Activated naive CD8-positive, alpha-beta T cell treated with anti-CD3 and anti-CD28 coated beads, Interleukin-2, amount 10 ng/mL, durations not matched to agents 7 days and 5 days (primary cell): ENCODE measurements at regions not wholly inside any gene's neighbourhood (a gene's known extent, or its start where the extent isn't known, plus 50 kb on each side); places are given as distances from the start of the nearest gene placed in this dataset.

Source experiments
- ATAC-seq: fragments of 150-1000 bp; cut with Tn5 transposase; one replicate; pipeline ENCODE4 v1.10.0; 2021; ENCODE audit warnings: low read depth, moderate library complexity
- POLR2A ChIA-PET: fragments of 350-600 bp; sonication (Branson Sonifier 250); formaldehyde crosslinking; loops from one replicate; lab custom pipeline; 2021; ENCODE audit warnings: antibody characterized with exemption; lab: Charles Lee
- DNase-seq: peaks from one replicate; pipeline ENCODE4 v3.0.0; 2021
- H3K27ac Mint-ChIP-seq: one replicate; pipeline ENCODE4 v1.8.0; 2022; ENCODE audit warnings: mild to moderate bottlenecking, mixed read lengths
- H3K27me3 Mint-ChIP-seq: one replicate; pipeline ENCODE4 v1.8.0; 2022; ENCODE audit warnings: mild to moderate bottlenecking, moderate library complexity, mixed read lengths
- H3K36me3 Mint-ChIP-seq: one replicate; pipeline ENCODE4 v1.8.0; 2021; ENCODE audit warnings: mild to moderate bottlenecking, mixed read lengths
- H3K4me1 Mint-ChIP-seq: one replicate; pipeline ENCODE4 v1.8.0; 2021; ENCODE audit warnings: mixed read lengths
- H3K4me3 Mint-ChIP-seq: one replicate; pipeline ENCODE4 v1.8.0; 2022; ENCODE audit warnings: mild to moderate bottlenecking, moderate library complexity, mixed read lengths
- H3K9me3 Mint-ChIP-seq: one replicate; pipeline ENCODE4 v1.8.0; 2021; ENCODE audit warnings: mixed read lengths

DNA sequence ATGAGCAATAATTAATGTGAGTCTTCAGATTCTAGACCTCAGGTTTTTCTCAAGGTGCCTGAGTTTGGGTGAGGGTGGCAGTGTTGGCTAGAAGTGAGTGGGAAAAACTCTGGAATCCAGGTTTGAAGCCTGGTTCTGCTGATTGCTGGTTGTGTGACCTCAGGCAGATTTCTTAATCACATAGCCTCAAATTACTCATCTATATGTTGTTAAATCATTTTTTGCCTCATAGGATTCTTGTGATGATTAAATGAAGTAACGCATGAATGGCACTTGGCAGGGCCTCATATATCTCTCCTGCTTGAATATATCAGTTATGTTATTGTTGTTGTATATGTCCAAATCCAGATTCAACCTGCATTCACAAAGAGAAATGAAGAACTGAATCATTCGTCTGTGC is 60.5 kb downstream of the NR2F2 start:
- H3K4me3 Mint-ChIP-seq, result no peak overlapping the region
- no peaks in the 10 kb centered on the region for H3K9me3 Mint-ChIP-seq
- peaks cover 4% of the 10 kb centered on the region for H3K27me3 Mint-ChIP-seq
- no peak overlapping the region for H3K27ac Mint-ChIP-seq
- ATAC-seq, result no peak
- POLR2A ChIA-PET, result no interaction called here
- no peaks in the 10 kb centered on the region for H3K36me3 Mint-ChIP-seq
- no peak for DNase-seq
- H3K4me1 Mint-ChIP-seq, result no peaks in the 10 kb centered on the region

- Mint-ChIP-seq H3K4me3 (no peak overlapping the region), H3K27ac (no peak overlapping the region), H3K9me3 (no peaks in the 10 kb centered on the region), H3K36me3 (no peaks in the 10 kb centered on the region), H3K27me3 (peaks cover 4% of the 10 kb centered on the region), H3K4me1 (no peaks in the 10 kb centered on the region)
- DNase-seq (no peak), ATAC-seq (no peak)
- POLR2A ChIA-PET, result no interaction called here
These were observed 62.1 kb downstream of the NR2F2 start for GRCh38 chr15:96392380-96393208.

- Mint-ChIP-seq H3K9me3 (no peaks in the 10 kb centered on the region), H3K4me1 (no peaks in the 10 kb centered on the region), H3K4me3 (no peak overlapping the region), H3K27ac (no peak overlapping the region), H3K27me3 (peaks cover 4% of the 10 kb centered on the region), H3K36me3 (no peaks in the 10 kb centered on the region)
- no peak for DNase-seq
- POLR2A ChIA-PET, result no interaction called here
- ATAC-seq, result no peak
These were observed 62.7 kb downstream of the NR2F2 start for GRCh38 chr15:96393209-96393513.

GRCh38 chr15:96395687-96396086 is 65.2 kb downstream of the NR2F2 start:
- POLR2A ChIA-PET, result no interaction called here
- H3K27me3 Mint-ChIP-seq, result peaks cover 2% of the 10 kb centered on the region

GRCh38 chr15:96398776-96399175 is 68.3 kb downstream of the NR2F2 start:
- Mint-ChIP-seq H3K4me1 (no peaks in the 10 kb centered on the region), H3K4me3 (no peak overlapping the region), H3K27ac (no peak overlapping the region), H3K36me3 (no peaks in the 10 kb centered on the region), H3K9me3 (no peaks in the 10 kb centered on the region), H3K27me3 (peaks cover 3% of the 10 kb centered on the region)
- ATAC-seq (no peak), DNase-seq (no peak)
- POLR2A ChIA-PET, result no interaction called here

More at GRCh38 chr15:96395687-96396086, 65.2 kb downstream of the NR2F2 start:
- ATAC-seq (no peak), DNase-seq (no peak)
- Mint-ChIP-seq H3K36me3 (no peaks in the 10 kb centered on the region), H3K9me3 (no peaks in the 10 kb centered on the region), H3K4me1 (no peaks in the 10 kb centered on the region), H3K27ac (no peak overlapping the region), H3K4me3 (no peak overlapping the region)

- Mint-ChIP-seq H3K36me3 (no peaks in the 10 kb centered on the region), H3K4me3 (no peak overlapping the region), H3K27ac (no peak overlapping the region), H3K9me3 (no peaks in the 10 kb centered on the region), H3K4me1 (no peaks in the 10 kb centered on the region), H3K27me3 (peaks cover 11% of the 10 kb centered on the region)
- no peak for DNase-seq
- POLR2A ChIA-PET, result no interaction called here
- no peak for ATAC-seq
These were observed 71.9 kb downstream of the NR2F2 start for GRCh38 chr15:96402403-96402802.

GRCh38 chr15:96403071-96403470 is 72.6 kb downstream of the NR2F2 start:
- H3K4me3 Mint-ChIP-seq, result no peak overlapping the region
- POLR2A ChIA-PET, result no interaction called here
- no peaks in the 10 kb centered on the region for H3K4me1 Mint-ChIP-seq
- H3K27ac Mint-ChIP-seq, result no peak overlapping the region
- no peaks in the 10 kb centered on the region for H3K36me3 Mint-ChIP-seq
- peaks cover 17% of the 10 kb centered on the region for H3K27me3 Mint-ChIP-seq
- no peak for ATAC-seq
- H3K9me3 Mint-ChIP-seq, result no peaks in the 10 kb centered on the region
- DNase-seq, result no peak

DNA sequence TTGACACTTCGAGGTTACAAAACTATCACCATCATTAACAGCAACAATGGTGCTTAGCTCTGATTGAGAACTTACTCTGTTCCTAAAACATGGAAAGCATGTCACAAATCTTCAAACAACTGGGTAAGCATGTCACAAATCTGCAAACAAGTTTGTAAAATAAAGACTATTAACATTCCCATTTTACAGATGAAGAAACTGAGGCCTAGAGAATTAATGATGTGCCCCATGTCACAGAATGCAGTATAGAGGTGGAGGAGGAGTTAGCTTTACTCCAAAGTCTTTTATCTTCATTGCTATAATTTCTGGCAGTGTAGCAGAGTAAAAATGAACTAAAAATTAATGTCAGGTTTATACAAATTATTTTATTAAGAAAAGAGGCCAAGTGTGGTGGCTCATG is 73.4 kb downstream of the NR2F2 start:
- peaks cover under 1% of the 10 kb centered on the region for H3K4me1 Mint-ChIP-seq
- H3K27ac Mint-ChIP-seq, result no peak overlapping the region
- no peak for DNase-seq
- no peak overlapping the region for H3K4me3 Mint-ChIP-seq
- peaks cover 22% of the 10 kb centered on the region for H3K27me3 Mint-ChIP-seq
- no peak for ATAC-seq
- no peaks in the 10 kb centered on the region for H3K9me3 Mint-ChIP-seq
- POLR2A ChIA-PET, result no interaction called here
- H3K36me3 Mint-ChIP-seq, result no peaks in the 10 kb centered on the region

GRCh38 chr15:96404560-96404959 is 74.1 kb downstream of the NR2F2 start:
- Mint-ChIP-seq H3K27ac (no peak overlapping the region), H3K27me3 (peaks cover 25% of the 10 kb centered on the region), H3K36me3 (no peaks in the 10 kb centered on the region), H3K4me3 (no peak overlapping the region), H3K9me3 (peaks cover 1% of the 10 kb centered on the region), H3K4me1 (peaks cover 2% of the 10 kb centered on the region)
- POLR2A ChIA-PET, result no interaction called here
- ATAC-seq, result no peak
- DNase-seq, result no peak

GRCh38 chr15:96406291-96406690 is 75.8 kb downstream of the NR2F2 start:
- no peak overlapping the region for H3K27ac Mint-ChIP-seq
- peaks cover 2% of the 10 kb centered on the region for H3K4me1 Mint-ChIP-seq
- no peaks in the 10 kb centered on the region for H3K36me3 Mint-ChIP-seq
- no peak for DNase-seq
- H3K9me3 Mint-ChIP-seq, result peaks cover 1% of the 10 kb centered on the region
- H3K4me3 Mint-ChIP-seq, result no peak overlapping the region
- no peak for ATAC-seq
- peaks cover 40% of the 10 kb centered on the region for H3K27me3 Mint-ChIP-seq
- POLR2A ChIA-PET, result no interaction called here

DNA sequence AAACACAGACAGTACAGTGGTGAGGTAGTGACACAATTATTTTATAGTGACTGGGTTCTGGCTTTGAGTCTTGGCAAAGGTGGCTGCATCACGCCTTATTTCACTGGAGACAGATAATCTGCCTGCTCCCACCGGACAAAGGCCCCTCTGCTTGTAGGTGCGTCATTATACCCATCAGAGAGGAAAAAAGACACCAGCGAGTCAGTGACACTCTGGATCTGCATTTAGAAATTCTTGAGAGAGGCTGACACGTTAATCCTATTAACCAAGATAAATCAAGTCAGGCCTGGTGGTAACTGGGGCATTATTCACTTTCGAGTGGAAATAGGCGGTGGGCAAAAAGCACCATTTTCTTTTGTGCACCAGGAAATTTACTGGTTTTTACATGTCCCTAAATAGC is 76.2 kb downstream of the NR2F2 start:
- Mint-ChIP-seq H3K27ac (no peak overlapping the region), H3K27me3 (peaks cover 44% of the 10 kb centered on the region), H3K36me3 (no peaks in the 10 kb centered on the region), H3K9me3 (peaks cover 1% of the 10 kb centered on the region), H3K4me3 (no peak overlapping the region), H3K4me1 (peaks cover 2% of the 10 kb centered on the region)
- POLR2A ChIA-PET, result no interaction called here
- ATAC-seq (no peak), DNase-seq (no peak)

- no peak for ATAC-seq
- Mint-ChIP-seq H3K27ac (no peak overlapping the region), H3K4me1 (peaks cover 2% of the 10 kb centered on the region), H3K9me3 (peaks cover 1% of the 10 kb centered on the region), H3K36me3 (no peaks in the 10 kb centered on the region), H3K27me3 (peaks cover 49% of the 10 kb centered on the region), H3K4me3 (no peak overlapping the region)
- POLR2A ChIA-PET, result no interaction called here
- DNase-seq, result no peak
These were observed 77.0 kb downstream of the NR2F2 start for GRCh38 chr15:96407482-96407881.

DNA sequence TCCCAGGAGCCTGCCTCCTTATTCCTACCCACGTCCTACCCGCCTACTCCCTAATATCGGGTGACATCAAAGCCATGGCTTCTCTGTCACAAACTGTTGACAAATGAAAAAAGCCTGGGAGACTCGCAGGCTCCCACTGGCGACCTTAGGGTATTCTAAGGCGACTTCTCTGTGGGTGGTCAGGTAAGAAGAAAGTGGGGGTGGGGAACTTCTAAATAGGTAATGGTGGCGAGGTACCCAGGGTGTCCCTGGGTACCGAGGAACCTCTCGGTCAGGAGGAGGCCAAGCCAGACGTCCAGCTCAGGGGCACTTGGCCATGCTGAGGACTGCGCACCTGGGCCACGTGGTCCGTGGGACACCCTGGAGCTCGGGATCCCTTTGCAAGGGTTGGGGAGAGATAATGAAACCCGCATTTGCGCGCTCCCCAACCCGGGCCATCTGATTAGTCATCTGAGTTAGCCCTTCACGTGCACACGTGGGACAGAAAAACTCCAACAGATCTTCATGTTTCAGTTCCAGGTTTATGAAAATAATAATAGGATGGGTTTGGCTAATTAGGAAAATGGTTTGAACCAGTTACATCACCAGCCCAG is 78.2 kb downstream of the NR2F2 start:
- H3K4me1 Mint-ChIP-seq, result peaks cover 2% of the 10 kb centered on the region
- no peaks in the 10 kb centered on the region for H3K36me3 Mint-ChIP-seq
- POLR2A ChIA-PET, result no interaction called here
- ATAC-seq (no peak), DNase-seq (no peak)
- H3K4me3 Mint-ChIP-seq, result no peak overlapping the region
- H3K27me3 Mint-ChIP-seq, result peaks cover 61% of the 10 kb centered on the region
- peaks cover 1% of the 10 kb centered on the region for H3K9me3 Mint-ChIP-seq
- peak overlapping the region; percentile 56 for H3K27ac Mint-ChIP-seq
